HEK293T (cell line): ENCODE measurements at regions not wholly inside any gene's neighbourhood (a gene's known extent, or its start where the extent isn't known, plus 50 kb on each side); places are given as distances from the start of the nearest gene placed in this dataset.

ENCODE experiments used
- ARNT ChIP-seq: fragments of 450-650 bp; IDR thresholded peaks from 2 replicates; pipeline ENCODE4 v1.6.1; 2017; ENCODE audit warnings: mild to moderate bottlenecking
- BHLHE40 ChIP-seq: fragments of 450-650 bp; IDR thresholded peaks from 2 replicates; pipeline ENCODE4 v1.6.1; 2016; ENCODE audit warnings: mild to moderate bottlenecking, moderate library complexity, borderline replicate concordance
- ELF4 ChIP-seq: fragments of 450-650 bp; IDR thresholded peaks from 2 replicates; pipeline ENCODE4 v1.6.1; 2017; ENCODE audit warnings: antibody characterized with exemption
- FOXA1 ChIP-seq: fragments of 450-650 bp; IDR thresholded peaks from 2 replicates; pipeline ENCODE4 v1.6.1; 2016; ENCODE audit warnings: mild to moderate bottlenecking
- FOXK2 ChIP-seq: fragments of 450-650 bp; IDR thresholded peaks from 2 replicates; pipeline ENCODE4 v1.6.1; 2016; ENCODE audit warnings: mild to moderate bottlenecking
- FOXM1 ChIP-seq: fragments of 450-650 bp; IDR thresholded peaks from 2 replicates; pipeline ENCODE4 v1.6.1; 2017; ENCODE audit warnings: mild to moderate bottlenecking, borderline replicate concordance
- HDGF ChIP-seq: fragments of 450-650 bp; IDR thresholded peaks from 2 replicates; pipeline ENCODE4 v1.6.1; 2017; ENCODE audit warnings: antibody characterized with exemption, borderline replicate concordance
- SP1 ChIP-seq: fragments of 450-650 bp; IDR thresholded peaks from 2 replicates; pipeline ENCODE4 v1.6.1; 2017
- SUZ12 ChIP-seq: fragments of 450-650 bp; IDR thresholded peaks from 2 replicates; pipeline ENCODE4 v1.6.1; 2016; ENCODE audit warnings: mild to moderate bottlenecking
- TF ChIP-seq, protein P1 (sequence below): fragments of 450-650 bp; IDR thresholded peaks from 2 replicates; pipeline ENCODE4 v1.6.1; 2016

DNA sequence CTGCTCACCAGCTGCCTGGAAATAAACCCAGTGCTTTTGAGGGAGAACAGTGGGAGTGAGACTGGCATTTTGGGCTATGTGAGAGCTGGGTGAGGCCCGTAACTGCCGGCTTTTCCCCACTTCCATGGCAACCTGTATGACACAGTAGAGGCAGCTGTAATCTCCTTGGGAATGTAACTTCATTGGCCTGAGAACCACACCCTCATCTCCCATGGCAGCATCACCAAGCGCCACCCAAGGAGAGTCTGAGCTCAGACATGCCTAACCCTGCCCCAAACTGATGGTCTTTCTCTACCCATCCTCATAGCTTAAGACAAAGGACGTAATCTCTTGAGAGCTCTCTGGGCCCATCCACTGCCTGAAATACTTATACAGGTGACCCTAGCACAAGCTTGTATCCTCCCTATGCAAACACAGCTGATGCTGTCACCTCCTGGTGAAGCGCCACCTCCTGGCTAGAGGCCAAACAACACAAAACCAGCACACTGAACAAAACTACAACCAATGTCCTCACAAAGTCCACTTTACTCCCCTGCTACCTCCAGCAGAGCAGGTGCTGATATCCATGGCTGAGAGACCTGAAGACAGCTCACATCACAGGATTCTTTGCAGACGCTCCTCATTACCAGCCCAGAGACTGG, 763.4 kb upstream of the NRXN1 start:
- no peak for TF ChIP-seq FOXM1
- TF ChIP-seq BHLHE40: no peak
- TF ChIP-seq ELF4: no peak
- TF ChIP-seq SP1: no peak
- no peak for TF ChIP-seq ARNT
- TF ChIP-seq, protein P1, sequence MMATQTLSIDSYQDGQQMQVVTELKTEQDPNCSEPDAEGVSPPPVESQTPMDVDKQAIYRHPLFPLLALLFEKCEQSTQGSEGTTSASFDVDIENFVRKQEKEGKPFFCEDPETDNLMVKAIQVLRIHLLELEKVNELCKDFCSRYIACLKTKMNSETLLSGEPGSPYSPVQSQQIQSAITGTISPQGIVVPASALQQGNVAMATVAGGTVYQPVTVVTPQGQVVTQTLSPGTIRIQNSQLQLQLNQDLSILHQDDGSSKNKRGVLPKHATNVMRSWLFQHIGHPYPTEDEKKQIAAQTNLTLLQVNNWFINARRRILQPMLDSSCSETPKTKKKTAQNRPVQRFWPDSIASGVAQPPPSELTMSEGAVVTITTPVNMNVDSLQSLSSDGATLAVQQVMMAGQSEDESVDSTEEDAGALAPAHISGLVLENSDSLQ: no peak
- TF ChIP-seq SUZ12: no peak
- TF ChIP-seq HDGF: no peak
- no peak for TF ChIP-seq FOXA1
- no peak for TF ChIP-seq FOXK2
